Hematopoietic multipotent progenitor cell treated with erythropoietin and hydrocortisone succinate and interleukin-3 and kit ligand, for 4 days (in vitro differentiated cells): ENCODE measurements at regions not wholly inside any gene's neighbourhood (a gene's known extent, or its start where the extent isn't known, plus 50 kb on each side); places are given as distances from the start of the nearest gene placed in this dataset.
"Not testable (repeated sequence)": the region's sequence is repeated elsewhere in the genome, so short reads cannot be mapped to it uniquely, and the experiment has no call there.

Experiments
- DNase-seq: peaks from one replicate; pipeline ENCODE4 v3.0.0-alpha.2; 2015

DNA sequence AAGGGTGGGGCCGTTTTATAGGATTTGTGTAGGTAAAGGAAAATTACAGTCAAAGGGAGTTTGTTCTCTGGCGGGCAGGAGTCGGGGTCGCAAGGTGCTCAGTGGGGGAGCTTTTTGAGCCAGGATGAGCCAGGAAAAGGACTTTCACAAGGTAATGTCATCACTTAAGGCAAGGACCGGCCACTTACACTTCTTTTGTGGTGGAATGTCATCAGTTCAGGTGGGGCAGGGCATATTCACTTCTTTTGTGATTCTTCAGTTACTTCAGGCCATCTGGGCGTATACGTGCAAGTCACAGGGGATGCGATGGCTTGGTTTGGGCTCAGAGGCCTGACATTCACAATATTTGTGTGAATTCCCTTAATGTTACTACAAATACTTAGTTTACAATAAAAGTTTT, 88.2 kb upstream of the MAP3K7 start:
- DNase-seq = not testable (repeated sequence)

DNA sequence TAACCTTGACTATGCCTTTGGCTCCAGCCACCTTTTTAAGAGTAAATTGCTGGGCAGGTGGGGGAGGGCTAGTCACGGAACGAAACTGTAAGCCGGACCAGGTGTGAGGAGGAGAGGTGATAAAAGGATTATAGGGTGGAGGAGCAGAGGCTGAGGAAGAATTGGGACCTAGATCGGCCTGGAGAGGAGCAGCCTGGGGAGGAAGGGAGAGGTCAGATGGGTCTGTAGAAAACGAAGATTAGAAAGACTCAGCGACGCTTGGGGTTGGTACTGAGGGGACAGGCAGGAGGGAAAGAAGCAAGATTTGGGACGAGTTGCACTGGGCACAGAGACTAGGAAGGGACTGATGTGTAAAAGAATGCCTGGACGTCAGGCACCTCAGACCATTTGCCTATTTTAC, 87.2 kb upstream of the MAP3K7 start:
- not testable (repeated sequence) for DNase-seq

DNA sequence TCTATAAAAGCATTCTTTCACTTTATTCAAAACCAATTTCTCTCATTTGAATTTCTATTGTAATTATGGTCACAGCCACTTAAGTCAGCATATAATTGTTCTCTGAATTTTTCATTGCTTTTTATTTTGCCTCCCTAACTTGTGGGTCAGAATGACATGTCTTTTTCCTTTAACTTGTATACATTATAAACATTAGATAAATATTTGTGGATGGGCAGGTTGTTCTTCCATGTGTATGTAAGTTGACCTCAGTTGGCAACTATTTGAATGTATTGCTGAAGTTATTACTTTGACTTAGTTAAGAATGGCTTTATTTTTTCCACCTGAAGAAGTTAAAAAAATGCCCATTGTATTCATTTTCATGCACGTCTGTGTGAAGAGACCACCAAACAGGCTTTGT, 83.0 kb upstream of the MAP3K7 start:
- no peak for DNase-seq

DNA sequence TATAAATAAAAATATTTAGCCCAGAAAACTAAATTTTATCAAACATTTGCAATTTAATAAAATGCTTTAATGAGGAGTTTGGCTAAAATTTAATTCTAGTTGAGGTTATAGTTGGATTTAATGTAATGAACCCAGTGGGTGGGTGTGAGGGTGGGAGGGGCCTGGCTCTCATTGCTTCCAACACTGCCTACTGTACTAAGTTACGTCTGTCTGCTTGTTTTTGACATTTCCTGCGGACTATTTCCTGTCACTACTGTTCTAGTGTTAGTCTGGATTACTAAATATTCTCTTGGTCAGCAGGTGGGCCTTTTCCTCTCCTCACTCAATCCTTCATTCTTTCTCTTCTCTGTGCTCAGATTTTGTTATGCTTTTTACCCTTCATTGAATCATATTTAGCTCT, 82.5 kb upstream of the MAP3K7 start:
- DNase-seq = no peak

DNA sequence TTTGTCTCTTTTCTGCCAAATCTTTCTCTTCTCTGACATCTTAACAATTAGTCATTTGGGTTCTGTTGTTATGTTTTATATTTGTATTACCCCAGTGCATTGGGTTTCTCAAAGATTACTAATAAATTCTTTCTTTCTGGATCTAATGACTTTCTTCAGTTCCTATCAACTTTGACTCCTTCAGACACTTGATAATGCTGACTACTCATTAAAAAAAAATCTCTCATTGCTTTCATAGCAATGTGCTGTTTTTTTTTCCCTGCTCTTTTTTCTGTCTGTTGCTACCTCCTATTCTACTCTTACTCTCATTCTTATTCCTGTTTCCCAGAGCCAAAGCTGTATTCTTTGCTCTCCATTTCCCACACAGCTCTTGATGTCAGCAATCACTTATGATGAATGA, 81.3 kb upstream of the MAP3K7 start:
- DNase-seq = no peak

DNA sequence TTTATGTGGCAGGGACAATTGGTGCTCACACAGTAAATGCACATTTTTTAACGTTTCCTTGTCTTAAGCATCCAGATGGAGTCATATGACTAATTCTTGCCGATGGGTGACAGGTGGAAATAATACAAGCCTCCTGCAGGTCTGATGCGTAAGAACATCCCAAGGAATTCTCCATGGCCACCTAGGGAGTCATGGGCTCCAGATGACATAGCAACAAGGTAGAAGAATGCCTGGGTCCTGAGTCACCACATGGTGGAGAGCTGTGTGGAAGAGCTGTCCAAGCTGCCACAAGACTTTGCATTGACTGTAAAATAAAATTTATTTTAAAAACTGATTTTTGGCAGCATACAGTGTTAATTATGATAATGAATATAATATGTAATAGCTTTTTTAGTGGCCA, 77.0 kb upstream of the MAP3K7 start:
- no peak for DNase-seq

DNA sequence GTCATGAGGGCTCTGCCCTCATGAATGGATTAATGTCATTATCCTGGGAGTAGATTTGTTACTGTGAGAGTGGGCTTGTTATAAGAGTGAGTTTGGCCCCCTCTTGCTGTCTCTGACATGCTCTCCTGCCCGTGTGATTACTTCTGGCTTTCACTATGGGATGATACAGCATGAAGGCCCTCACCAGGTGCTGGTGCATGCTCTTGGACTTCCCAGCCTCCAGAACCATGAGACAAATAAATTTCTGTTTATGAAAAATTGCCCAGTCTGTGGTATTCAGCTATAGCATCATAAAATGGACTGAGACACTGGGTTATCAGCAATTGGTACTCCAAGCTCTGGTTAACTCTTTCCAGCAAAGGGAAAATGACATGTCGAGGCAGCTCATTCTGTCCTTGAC, 76.2 kb upstream of the MAP3K7 start:
- no peak for DNase-seq

DNA sequence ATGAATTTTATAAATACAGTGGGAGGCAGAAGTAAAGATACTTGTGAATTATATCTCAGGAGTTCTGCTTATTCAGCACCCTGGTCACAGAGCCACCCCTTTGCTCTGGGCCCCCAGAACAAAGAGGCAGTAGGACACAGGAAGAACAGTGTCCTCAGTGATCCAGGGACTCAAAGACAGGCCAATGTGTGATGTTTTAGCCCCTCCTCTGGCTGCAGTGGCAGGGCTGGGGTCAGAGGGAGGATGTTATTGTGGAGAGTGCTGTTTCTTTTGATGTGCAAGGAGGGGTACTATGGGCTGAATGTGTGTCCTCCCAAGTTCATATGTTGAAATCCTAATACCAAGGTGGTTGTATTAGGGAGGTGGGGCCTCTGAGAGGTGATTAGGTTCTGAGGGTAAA, 74.1 kb upstream of the MAP3K7 start:
- no peak for DNase-seq

DNA sequence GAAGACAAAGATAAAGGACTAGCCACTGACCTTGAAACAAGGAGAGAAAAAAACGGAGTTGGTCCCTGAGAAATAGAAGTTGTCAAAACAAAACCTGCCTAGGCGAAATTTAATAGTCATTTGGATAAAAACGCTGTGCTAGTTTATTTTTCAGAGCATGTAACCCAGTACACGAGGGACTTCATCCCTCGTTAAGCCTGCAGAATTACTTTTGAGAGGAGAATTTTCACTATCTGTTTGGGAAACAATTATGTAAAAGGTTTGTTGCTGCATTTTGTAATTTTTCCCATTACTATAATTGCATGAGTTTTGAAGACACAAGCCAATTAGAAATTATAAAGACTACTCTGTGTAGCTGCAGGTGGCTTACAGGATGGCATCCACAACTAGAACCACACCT, 71.6 kb upstream of the MAP3K7 start:
- DNase-seq = no peak

DNA sequence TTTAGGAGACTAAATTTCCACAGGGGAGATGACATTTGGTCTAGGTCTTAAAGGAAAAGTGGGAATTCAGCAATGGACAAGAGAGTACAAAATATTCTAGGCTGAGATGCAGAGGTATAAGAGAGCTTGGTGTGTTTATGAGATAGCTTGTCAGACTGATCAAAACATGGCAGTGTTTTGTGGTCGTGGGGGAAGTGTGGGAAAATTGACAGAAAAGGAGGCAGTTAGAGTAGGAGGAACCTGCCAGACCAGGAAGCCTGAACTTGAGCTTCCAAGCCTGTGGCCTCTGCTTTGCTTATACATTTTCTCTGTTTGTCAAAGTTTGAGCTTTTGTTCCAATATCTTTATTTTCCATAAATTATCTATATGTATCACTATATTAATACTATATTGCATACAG, 69.5 kb upstream of the MAP3K7 start:
- peak; percentile 15 for DNase-seq

DNA sequence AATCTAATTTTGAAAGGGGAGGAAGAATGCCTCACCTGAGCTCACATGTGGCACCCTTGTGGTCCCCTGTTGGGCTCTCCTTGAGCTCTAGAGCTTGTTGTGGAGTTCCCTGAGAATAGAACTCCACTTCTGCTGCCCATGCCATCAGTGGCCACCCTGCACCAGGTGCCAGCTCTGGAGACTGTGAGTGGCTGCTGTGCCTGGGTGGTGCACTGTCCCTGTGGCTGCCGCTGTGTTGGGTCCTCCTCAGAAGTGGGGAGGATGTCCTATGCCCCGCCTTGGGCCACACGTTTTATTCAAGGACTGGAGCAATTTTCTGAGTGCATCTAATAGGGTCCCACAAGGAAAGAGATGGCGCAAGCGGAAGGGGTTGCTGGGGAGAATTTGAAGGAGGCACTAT, 67.9 kb upstream of the MAP3K7 start:
- no peak for DNase-seq

DNA sequence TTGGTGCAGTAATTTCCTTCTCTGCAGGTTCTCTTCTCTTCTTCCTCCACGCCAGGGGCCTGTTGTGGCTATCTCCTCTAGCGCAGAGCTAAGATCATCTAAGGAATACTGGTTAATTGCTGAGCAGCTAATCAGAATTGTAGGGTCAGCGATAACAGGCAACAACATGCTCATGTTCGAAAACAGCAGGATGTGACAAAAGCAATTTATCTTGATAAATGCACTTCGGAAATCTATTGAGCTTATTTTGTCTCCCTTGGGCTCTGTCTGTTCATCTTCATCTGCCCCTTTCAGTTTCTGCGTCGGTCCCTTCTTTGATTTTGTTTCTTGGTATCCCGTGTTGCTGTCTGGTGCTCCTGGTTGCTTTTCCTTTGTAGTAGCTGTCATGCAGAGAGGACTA, 67.3 kb upstream of the MAP3K7 start:
- DNase-seq = no peak

DNA sequence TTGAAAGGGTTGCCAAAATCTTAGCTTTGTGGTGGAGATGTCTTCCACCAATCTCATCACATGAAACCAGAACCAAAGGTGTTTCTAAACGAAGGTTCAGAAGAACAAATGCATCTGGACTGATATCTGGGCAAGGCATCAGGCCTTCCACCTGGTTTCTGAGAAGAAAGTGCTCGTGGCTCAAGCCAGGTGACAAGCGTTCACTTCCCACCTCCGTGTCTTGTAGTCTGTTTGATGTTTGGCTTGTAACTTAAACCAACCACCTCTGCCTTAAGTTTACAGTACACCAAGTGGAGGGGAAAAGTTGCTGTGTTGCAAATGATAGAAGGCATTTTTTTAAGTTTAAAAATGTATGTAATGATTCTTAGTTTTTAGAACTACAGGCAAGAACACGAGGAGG, 66.9 kb upstream of the MAP3K7 start:
- no peak for DNase-seq

DNA sequence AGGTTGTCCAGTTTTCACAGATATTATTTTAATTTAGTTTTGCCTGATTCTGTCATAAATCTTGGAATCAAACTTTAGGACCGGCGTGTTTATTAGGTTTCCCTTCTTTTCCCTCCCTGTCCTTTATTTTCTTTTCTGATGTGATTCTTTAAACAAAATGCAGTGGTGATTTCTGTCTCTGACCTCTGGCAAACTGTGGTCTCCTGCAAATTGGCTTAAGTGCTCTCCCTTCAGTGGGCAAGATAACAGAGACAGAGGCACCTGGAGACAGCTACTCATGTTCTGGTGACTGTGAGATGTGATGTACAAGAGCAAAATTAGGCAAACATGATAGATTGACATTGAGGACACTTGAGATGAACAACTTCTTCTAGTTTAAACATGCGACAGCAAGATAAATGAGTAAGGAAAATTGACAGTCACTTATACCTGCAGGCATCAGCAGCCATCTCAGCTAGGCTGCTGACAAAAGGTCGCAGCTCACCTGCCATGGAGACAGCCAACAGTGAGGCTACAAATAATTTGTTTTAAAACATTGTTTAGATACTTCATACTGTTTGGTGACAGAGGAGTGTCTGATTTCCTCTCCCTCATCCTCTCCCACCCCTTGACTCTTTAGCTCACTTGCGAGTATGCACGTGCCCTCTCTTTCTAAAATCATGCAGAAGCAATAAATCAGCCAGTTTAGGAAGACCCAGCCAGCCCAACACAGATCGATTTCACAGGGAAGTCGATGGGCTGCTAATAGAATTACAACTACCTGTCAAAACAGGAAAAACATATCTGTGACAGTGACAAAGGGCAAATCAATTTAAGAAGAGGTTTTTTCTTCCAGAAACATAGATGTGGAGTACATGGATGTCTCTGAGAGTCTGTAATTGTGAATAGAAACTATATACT, 63.4 kb upstream of the MAP3K7 start:
- DNase-seq = no peak

DNA sequence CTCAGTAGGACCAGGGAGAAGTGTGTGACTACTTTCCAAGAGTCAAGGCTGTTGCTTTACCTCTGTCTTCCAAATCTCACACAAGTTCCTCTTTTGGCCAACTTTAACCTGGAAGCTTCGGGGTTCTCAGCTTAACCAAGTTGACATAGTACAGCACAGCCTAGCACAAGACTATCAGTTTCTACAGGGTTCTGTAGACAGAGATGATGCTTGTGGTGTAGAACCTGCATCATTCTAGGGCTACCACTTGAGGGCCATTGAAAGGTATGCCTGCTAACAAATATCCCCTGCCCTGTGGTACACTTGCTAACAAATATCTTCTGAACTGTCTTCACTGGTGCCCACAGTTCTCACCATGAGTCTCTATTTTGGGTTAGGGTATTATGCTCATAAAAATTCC, 62.0 kb upstream of the MAP3K7 start:
- DNase-seq = no peak

DNA sequence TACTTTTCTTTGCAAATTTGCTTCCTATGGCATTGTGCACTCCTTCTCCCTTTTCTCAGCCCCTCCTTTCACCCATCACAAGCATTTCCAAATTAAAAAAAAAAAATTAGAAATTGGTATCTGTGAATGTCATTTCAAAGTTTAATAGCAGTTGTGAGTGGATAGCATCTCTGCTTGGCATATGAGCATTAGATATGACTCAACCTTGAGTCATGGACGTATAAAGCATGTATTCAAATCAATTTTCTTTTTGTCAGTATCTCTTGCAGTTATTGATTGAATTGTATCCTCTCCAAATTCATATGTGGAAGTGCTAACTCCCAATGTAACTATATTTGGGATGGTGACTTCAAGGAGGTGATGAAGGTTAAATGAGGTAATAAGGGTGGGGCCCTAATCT, 60.1 kb upstream of the MAP3K7 start:
- DNase-seq = no peak

DNA sequence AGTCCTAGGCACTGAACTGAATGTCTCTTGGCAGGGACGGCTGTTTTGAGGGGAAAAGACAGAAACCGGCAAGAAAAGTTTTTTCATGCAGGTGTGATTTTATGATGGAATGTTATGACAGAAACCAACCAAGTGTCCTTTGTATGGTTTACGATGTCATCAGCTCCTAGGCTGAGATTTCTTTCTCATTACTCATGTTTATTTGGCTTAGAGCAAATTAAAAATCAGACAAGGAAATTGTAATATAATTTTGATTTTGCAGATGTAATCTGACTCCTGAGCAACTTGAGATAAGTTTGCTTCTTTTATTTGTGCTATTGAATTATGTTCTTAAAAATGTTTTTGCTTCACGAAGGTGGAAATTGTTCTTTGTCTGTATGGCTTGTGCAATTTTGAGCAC, 58.8 kb upstream of the MAP3K7 start:
- DNase-seq = no peak

DNA sequence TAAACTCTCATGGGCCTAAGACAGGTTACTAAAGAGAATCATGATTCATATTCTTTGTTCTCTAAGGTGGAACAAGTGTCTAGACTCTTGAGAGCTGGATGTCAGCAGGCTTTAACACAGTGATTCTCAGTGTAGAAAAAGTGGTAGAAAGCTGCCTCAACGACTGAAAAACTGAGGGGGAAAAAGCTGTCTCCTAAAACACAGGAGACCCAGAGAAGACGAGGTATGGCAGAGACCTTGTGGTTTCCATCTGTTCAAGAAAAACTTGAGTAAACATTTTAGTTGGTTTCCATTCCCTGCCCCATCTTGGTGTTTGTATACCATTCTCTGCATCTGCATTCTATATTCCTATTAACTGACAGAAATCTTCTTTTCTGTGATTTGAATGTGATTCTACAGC, 57.6 kb upstream of the MAP3K7 start:
- no peak for DNase-seq

DNA sequence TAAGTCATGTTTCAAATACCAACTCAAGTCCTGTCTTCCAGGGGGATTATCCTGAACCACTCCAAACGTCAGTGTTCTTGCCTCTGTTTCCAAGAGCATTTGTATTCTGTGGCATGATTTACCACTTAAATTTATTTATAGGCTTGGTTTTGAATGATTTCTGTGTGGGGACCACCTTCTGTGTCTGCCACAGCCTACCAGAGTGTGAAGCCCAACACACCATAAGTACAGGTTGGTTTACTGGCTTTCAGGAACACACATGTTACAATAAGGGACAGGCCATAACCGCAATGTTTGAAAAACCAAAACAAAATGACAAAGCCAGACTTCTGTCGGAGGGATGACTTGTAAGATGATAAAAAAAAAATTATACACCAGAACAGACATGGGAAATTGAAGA, 56.5 kb upstream of the MAP3K7 start:
- DNase-seq = peak; percentile 33

DNA sequence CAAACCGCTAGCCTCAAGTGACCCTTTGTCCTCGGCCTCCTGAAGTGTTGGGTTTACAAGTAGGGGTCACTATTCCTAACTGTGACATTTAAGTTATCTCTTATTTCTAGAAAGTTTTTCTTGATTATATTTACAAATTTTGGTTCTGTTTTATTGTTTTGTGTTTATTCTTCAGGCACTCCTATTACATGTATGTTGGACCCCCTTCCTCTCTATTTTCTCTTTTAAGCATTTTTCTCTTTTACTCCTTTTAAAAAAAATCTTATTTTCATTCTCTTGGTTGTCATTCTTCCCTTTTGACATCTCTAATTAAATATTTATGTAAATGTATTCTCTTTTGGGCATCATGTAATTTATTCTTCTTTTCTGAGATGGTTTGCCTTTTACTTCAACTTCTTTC, 50.4 kb upstream of the MAP3K7 start:
- DNase-seq = no peak
